ENCODE measurements at regions not wholly inside any gene's neighbourhood (a gene's known extent, or its start where the extent isn't known, plus 50 kb on each side); places are given as distances from the start of the nearest gene placed in this dataset.

DNA sequence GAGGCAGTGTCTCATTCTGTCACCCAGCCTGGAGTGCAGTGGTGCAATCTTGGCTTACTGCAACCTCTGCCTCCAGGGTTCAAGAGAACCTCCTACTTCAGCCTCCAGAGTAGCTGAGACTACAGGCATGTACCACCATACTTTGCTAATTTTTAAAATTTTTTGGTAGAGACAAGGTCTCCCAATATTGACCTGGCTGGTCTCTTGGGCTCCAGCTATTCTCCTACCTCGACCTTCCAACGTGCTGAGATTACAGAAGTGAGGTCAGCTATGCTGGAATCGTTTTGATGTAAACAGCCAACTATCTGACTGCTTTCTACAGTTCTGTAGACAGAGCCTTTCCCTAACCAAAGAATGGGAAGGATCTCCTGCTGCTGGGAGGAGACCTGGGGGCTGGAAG lies 375.8 kb downstream of the GATA3 start:
- no peaks in the 10 kb centered on the region for H3K27me3 ChIP-seq (ENCODE audit: control insufficient read depth, insufficient read depth, low read length)
- H3K56ac ChIP-seq (ENCODE audit: extremely low read depth, insufficient read depth, low read length), result no peak overlapping the region
- DNase-seq (no peak), ATAC-seq (ENCODE audit: low read depth) (no peak)
- H3K4ac ChIP-seq (ENCODE audit: low read depth, low read length), result no peak overlapping the region
- H2BK5ac ChIP-seq (ENCODE audit: low read depth, low read length, poor library complexity, severe bottlenecking), result no peak overlapping the region
- no peak overlapping the region for H3K14ac ChIP-seq (replicated peaks; ENCODE audit: low read depth, low read length)
- TF ChIP-seq RFX5 (IDR thresholded peaks at IDR 0.05; ENCODE audit: low read depth, low read length), result no peak
- no peak for TF ChIP-seq FOS (IDR thresholded peaks at IDR 0.05; ENCODE audit: low read depth, low read length)
- TF ChIP-seq, protein P1, sequence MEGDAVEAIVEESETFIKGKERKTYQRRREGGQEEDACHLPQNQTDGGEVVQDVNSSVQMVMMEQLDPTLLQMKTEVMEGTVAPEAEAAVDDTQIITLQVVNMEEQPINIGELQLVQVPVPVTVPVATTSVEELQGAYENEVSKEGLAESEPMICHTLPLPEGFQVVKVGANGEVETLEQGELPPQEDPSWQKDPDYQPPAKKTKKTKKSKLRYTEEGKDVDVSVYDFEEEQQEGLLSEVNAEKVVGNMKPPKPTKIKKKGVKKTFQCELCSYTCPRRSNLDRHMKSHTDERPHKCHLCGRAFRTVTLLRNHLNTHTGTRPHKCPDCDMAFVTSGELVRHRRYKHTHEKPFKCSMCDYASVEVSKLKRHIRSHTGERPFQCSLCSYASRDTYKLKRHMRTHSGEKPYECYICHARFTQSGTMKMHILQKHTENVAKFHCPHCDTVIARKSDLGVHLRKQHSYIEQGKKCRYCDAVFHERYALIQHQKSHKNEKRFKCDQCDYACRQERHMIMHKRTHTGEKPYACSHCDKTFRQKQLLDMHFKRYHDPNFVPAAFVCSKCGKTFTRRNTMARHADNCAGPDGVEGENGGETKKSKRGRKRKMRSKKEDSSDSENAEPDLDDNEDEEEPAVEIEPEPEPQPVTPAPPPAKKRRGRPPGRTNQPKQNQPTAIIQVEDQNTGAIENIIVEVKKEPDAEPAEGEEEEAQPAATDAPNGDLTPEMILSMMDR (conservative IDR thresholded peaks at IDR 0.05; ENCODE audit: low read depth, low read length), result no peak
- TF ChIP-seq CEBPB (IDR thresholded peaks at IDR 0.05; ENCODE audit: low read depth, low read length), result no peak
- TF ChIP-seq ELK1 (IDR thresholded peaks at IDR 0.05; ENCODE audit: borderline replicate concordance, low read depth, low read length), result no peak
- no peak for TF ChIP-seq MAFK (IDR thresholded peaks at IDR 0.05; ENCODE audit: low read depth, low read length)
- TF ChIP-seq NFE2L2 (IDR thresholded peaks at IDR 0.05; ENCODE audit: low read depth, low read length), result no peak
- no peak for TF ChIP-seq SMC3 (IDR thresholded peaks at IDR 0.05; ENCODE audit: low read depth, low read length)
- no peak for TF ChIP-seq MXI1 (IDR thresholded peaks at IDR 0.05; ENCODE audit: borderline replicate concordance, low read depth, low read length)
- TF ChIP-seq USF2 (IDR thresholded peaks at IDR 0.05; ENCODE audit: low read depth, low read length), result no peak
- TF ChIP-seq POLR2A (IDR thresholded peaks at IDR 0.05; ENCODE audit: low read depth, low read length), result no peak
- TF ChIP-seq RAD21 (IDR thresholded peaks at IDR 0.05; ENCODE audit: low read length), result no peak
- TF ChIP-seq MAZ (IDR thresholded peaks at IDR 0.05; ENCODE audit: borderline replicate concordance, low read depth, low read length), result no peak
- TF ChIP-seq BHLHE40 (IDR thresholded peaks at IDR 0.05; ENCODE audit: low read depth, low read length), result no peak
- no peak for TF ChIP-seq CHD1 (IDR thresholded peaks at IDR 0.05; ENCODE audit: low read depth, low read length)
- no peak for TF ChIP-seq RCOR1 (IDR thresholded peaks at IDR 0.05; ENCODE audit: insufficient replicate concordance, low read length)
- in situ Hi-C loops (cut with MboI; ENCODE audit: low sequenced_read_pairs), result no loop called here
- peaks cover 7% of the 10 kb centered on the region; the same call in 1 of the 2 replicates for H3K9me3 ChIP-seq (ENCODE audit: control insufficient read depth, insufficient read depth, low read length)
- H3K4me3 ChIP-seq (ENCODE audit: insufficient read depth, low read depth, low read length), result no peak overlapping the region
- H4K8ac ChIP-seq (ENCODE audit: low read depth in 2 of 2, low read length in 2 of 2), result no peak overlapping the region
- no peak overlapping the region for H3K9ac ChIP-seq (ENCODE audit: low read depth, low read length)
- no peaks in the 10 kb centered on the region for H3K79me1 ChIP-seq (ENCODE audit: low read depth in 1 of 2, low read length in 2 of 2)
- no peaks in the 10 kb centered on the region for H3K4me1 ChIP-seq (ENCODE audit: control insufficient read depth, insufficient read depth, low read length)
- no peaks in the 10 kb centered on the region for H4K20me1 ChIP-seq (ENCODE audit: insufficient read depth, low read length)
- H3K18ac ChIP-seq (ENCODE audit: low read depth, low read length), result no peak overlapping the region
- no peak overlapping the region for H2AFZ ChIP-seq (replicated peaks; ENCODE audit: low read length, poor library complexity)
- no TSS peak for BruUV-seq (replicated peaks)
- no peak overlapping the region for H2BK20ac ChIP-seq (ENCODE audit: low read depth, low read length)
- no peak overlapping the region for H3K27ac ChIP-seq (ENCODE audit: insufficient read depth, low read length)
- no peak overlapping the region for H4K5ac ChIP-seq (ENCODE audit: low read depth, low read length)
- H2BK15ac ChIP-seq (ENCODE audit: low read depth, low read length), result no peak overlapping the region
- no peaks in the 10 kb centered on the region for H3K36me3 ChIP-seq (ENCODE audit: control insufficient read depth, insufficient read depth, low read length)
- no peak overlapping the region for H3K4me2 ChIP-seq (ENCODE audit: low read depth, low read length)
- no CpG with 5 or more reads among the region's 3 CpGs for WGBS, 2 experiments (ENCODE audit: extremely low coverage in 2 of 2, insufficient read length in 1 of 2)
- CTCF ChIA-PET, result no interaction called here
- POLR2A ChIA-PET (ENCODE audit: unreplicated experiment), result interaction anchor here (0.6 kb wide), 1 partner anchor 11 kb away, joined by 4 read pairs; no protein-coding TSS in a partner anchor
- no peak overlapping the region for H3K23ac ChIP-seq (ENCODE audit: low read depth, low read length)
- no peaks in the 10 kb centered on the region for H3K9me1 ChIP-seq (ENCODE audit: insufficient read depth, low read length)
- intact Hi-C loops (cut with micrococcal nuclease), result no loop called here
- no peak overlapping the region for H2AK9ac ChIP-seq (replicated peaks; ENCODE audit: low read depth, low read length, poor library complexity)
- no peak overlapping the region for H2BK120ac ChIP-seq (ENCODE audit: low read depth, low read length)
- dilution Hi-C loops (cut with HindIII; ENCODE audit: low sequenced_read_pairs, unreplicated experiment), result no loop called here
- H4K91ac ChIP-seq (ENCODE audit: insufficient read depth, low read depth, low read length), result no peak overlapping the region
- H2AK5ac ChIP-seq (ENCODE audit: low read depth, low read length), result no peak overlapping the region

Data from IMR-90 (cell line).